Coronary artery (tissue), 2 donors: ENCODE measurements at regions not wholly inside any gene's neighbourhood (a gene's known extent, or its start where the extent isn't known, plus 50 kb on each side); places are given as distances from the start of the nearest gene placed in this dataset.

ENCODE experiments used
- DNase-seq: peaks from one replicate; pipeline ENCODE4 v3.0.0-alpha.2; 2017; ENCODE audit warnings: low spot score
- H3K27ac ChIP-seq, 2 donors: fragments of 200-600 bp; sonication (generic); one replicate each; pipeline ENCODE4 v1.5.1; 2016 to 2019
- H3K4me3 ChIP-seq: fragments of 200-600 bp; sonication (generic); 2 replicates; pipeline ENCODE4 v1.5.1; 2016; ENCODE audit warnings: mild to moderate bottlenecking, moderate library complexity
- CTCF ChIP-seq: fragments of 200-600 bp; sonication (generic); IDR thresholded peaks from one replicate; pipeline ENCODE4 v1.5.1; 2019; ENCODE audit warnings: antibody characterized with exemption

- Histone ChIP-seq H3K4me3 (no peak overlapping the region), H3K27ac (no peak overlapping the region)
- DNase-seq: no peak
- no peak for TF ChIP-seq CTCF
Observed at GRCh38 chr4:7130621-7131211, 61.6 kb upstream of the SORCS2 start.

- DNase-seq: no peak
- no peak overlapping the region for H3K4me3 ChIP-seq
- H3K27ac ChIP-seq: no peak overlapping the region
- no peak for TF ChIP-seq CTCF
Observed at GRCh38 chr4:7129871-7130620, 62.2 kb upstream of the GRPEL1 start.

GRCh38 chr4:7128644-7129043 lies 60.8 kb upstream of the GRPEL1 start:
- Histone ChIP-seq H3K27ac (no peak overlapping the region), H3K4me3 (no peak overlapping the region)
- no peak for DNase-seq
- TF ChIP-seq CTCF: no peak

GRCh38 chr4:7128234-7128633 lies 60.4 kb upstream of the GRPEL1 start:
- Histone ChIP-seq H3K4me3 (no peak overlapping the region), H3K27ac (no peak overlapping the region)
- no peak for TF ChIP-seq CTCF
- no peak for DNase-seq

- Histone ChIP-seq H3K4me3 (no peak overlapping the region), H3K27ac (no peak overlapping the region)
- DNase-seq: no peak
- TF ChIP-seq CTCF: no peak
Observed at GRCh38 chr4:7127576-7127975, 59.7 kb upstream of the GRPEL1 start.

- no peak overlapping the region for H3K4me3 ChIP-seq
- no peak for DNase-seq
- TF ChIP-seq CTCF: no peak
- no peak overlapping the region for H3K27ac ChIP-seq
Observed at GRCh38 chr4:7126981-7127380, 59.1 kb upstream of the GRPEL1 start.
